ENCODE measurements at regions not wholly inside any gene's neighbourhood (a gene's known extent, or its start where the extent isn't known, plus 50 kb on each side); places are given as distances from the start of the nearest gene placed in this dataset.

GRCh38 chr2:18268400-18268799, 292.1 kb downstream of the RDH14 start:
- no peak overlapping the region for H3K4ac ChIP-seq (ENCODE audit: low read depth, low read length)
- H4K8ac ChIP-seq (replicated peaks; ENCODE audit: insufficient read length, low read depth, low read length) = no peak overlapping the region
- no peaks in the 10 kb centered on the region for H3K4me1 ChIP-seq (ENCODE audit: insufficient read depth, low read length)
- H3K9me3 ChIP-seq (ENCODE audit: control insufficient read depth, low read depth, low read length) = no peaks in the 10 kb centered on the region
- no peak overlapping the region for H3K9ac ChIP-seq (ENCODE audit: extremely low read depth, insufficient read length, low read length)
- no peak overlapping the region for H3K56ac ChIP-seq (ENCODE audit: insufficient read length, low read depth, low read length)
- no peak overlapping the region for H3K14ac ChIP-seq (ENCODE audit: insufficient read depth, low read length)
- Mint-ChIP-seq H3K4me3 (no peak overlapping the region), H3K4me1 (no peaks in the 10 kb centered on the region), H3K36me3 (ENCODE audit: insufficient read depth in 1 of 3, low read depth in 3 of 3) (no peaks in the 10 kb centered on the region), H3K27ac (no peak overlapping the region), H3K9me3 (no peaks in the 10 kb centered on the region), H3K27me3 (ENCODE audit: low read depth) (no peaks in the 10 kb centered on the region)
- no peaks in the 10 kb centered on the region for H3K27me3 ChIP-seq (ENCODE audit: insufficient read depth, low read length)
- no CpG with 5 or more reads among the region's 3 CpGs for WGBS (ENCODE audit: extremely low coverage, insufficient read length, low lambda C conversion rate)
- no peak overlapping the region for H4K91ac ChIP-seq (ENCODE audit: insufficient read length, low read depth, low read length)
- no peak for TF ChIP-seq CTCF (conservative IDR thresholded peaks at IDR 0.05)
- no peaks in the 10 kb centered on the region for H3K79me1 ChIP-seq (ENCODE audit: insufficient read depth, low read depth, low read length, poor library complexity, severe bottlenecking)
- no peak overlapping the region for H2AFZ ChIP-seq (ENCODE audit: low read length)
- H2BK15ac ChIP-seq (ENCODE audit: low read depth, low read length) = no peak overlapping the region
- H2BK5ac ChIP-seq (ENCODE audit: insufficient read length, low read length) = no peak overlapping the region
- no peak overlapping the region for H2AK5ac ChIP-seq (ENCODE audit: insufficient read length, low read length)
- no peak overlapping the region for H3K23ac ChIP-seq (ENCODE audit: insufficient read length, low read depth, low read length)
- no peak overlapping the region for H2BK120ac ChIP-seq (ENCODE audit: low read depth, low read length, poor library complexity, severe bottlenecking)
- no peak overlapping the region for H3K27ac ChIP-seq (ENCODE audit: insufficient read length, low read depth, low read length)
- H4K5ac ChIP-seq (ENCODE audit: insufficient read length, low read depth, low read length) = no peak overlapping the region
- no peaks in the 10 kb centered on the region for H3K23me2 ChIP-seq (ENCODE audit: insufficient read length, low read depth, low read length, poor library complexity, severe bottlenecking)
- no peak overlapping the region for H3K4me2 ChIP-seq (ENCODE audit: insufficient read depth, insufficient read length, low read length)
- no peaks in the 10 kb centered on the region for H3K79me2 ChIP-seq (ENCODE audit: insufficient read depth, low read length)
- no peak for DNase-seq
- H2BK12ac ChIP-seq (ENCODE audit: insufficient read length, low read depth, low read length) = no peak overlapping the region
- H3T11ph ChIP-seq (ENCODE audit: low read length) = no peak overlapping the region
- no peak overlapping the region for H3K18ac ChIP-seq (ENCODE audit: insufficient read length, low read depth, low read length)
- no peak overlapping the region for H2BK20ac ChIP-seq (ENCODE audit: low read depth, low read length, poor library complexity, severe bottlenecking)
- no peaks in the 10 kb centered on the region for H4K20me1 ChIP-seq (ENCODE audit: control insufficient read depth, insufficient read depth, insufficient read length)
